Right lobe of liver (tissue), 4 donors: ENCODE measurements at regions not wholly inside any gene's neighbourhood (a gene's known extent, or its start where the extent isn't known, plus 50 kb on each side); places are given as distances from the start of the nearest gene placed in this dataset.

ENCODE experiments used
- POLR2A ChIP-seq: fragments of 450-650 bp; IDR thresholded peaks from one replicate; pipeline ENCODE4 v1.6.1; 2017; ENCODE audit warnings: antibody characterized with exemption, mild to moderate bottlenecking
- TF ChIP-seq, protein P1 (sequence below), 4 donors: fragments of 200-600 bp in 3 of 4; fragments of 450-650 bp in 1 of 4; IDR thresholded peaks; one replicate each; pipeline versions ENCODE4 v1.5.1 to v1.8.0; 2016 to 2022; ENCODE audit warnings: antibody characterized with exemption in 4 of 4, mild to moderate bottlenecking in 2 of 4
- donor health status: DM: no; HTN: no; CAD: no.
- donor health status: DM: no; HTN: no; CAD: no.
- donor health status: DM: no; HTN: yes; CAD: no.

DNA sequence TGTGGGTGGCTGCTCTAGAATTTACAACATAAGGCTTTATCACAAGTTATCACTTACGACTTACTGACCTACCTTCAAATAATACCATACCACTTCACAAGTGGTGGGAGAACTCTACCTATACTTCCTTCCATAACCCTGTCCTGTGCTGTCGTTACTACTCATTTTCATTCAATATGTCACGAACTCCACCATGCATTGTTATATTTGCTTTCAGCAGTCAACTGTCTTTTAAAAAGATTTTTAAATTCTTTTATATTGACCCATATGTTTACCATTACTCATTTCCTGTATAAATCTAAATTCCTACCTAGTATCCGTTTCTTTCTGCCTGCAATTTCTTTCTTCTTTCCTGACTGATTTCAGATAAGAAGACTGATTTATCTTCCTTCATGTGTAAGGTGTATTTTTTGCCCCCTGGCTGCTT, 200.0 kb downstream of the KLF12 start:
- TF ChIP-seq, protein P1, sequence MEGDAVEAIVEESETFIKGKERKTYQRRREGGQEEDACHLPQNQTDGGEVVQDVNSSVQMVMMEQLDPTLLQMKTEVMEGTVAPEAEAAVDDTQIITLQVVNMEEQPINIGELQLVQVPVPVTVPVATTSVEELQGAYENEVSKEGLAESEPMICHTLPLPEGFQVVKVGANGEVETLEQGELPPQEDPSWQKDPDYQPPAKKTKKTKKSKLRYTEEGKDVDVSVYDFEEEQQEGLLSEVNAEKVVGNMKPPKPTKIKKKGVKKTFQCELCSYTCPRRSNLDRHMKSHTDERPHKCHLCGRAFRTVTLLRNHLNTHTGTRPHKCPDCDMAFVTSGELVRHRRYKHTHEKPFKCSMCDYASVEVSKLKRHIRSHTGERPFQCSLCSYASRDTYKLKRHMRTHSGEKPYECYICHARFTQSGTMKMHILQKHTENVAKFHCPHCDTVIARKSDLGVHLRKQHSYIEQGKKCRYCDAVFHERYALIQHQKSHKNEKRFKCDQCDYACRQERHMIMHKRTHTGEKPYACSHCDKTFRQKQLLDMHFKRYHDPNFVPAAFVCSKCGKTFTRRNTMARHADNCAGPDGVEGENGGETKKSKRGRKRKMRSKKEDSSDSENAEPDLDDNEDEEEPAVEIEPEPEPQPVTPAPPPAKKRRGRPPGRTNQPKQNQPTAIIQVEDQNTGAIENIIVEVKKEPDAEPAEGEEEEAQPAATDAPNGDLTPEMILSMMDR (IDR thresholded peaks at IDR 0.05): no peak
- no peak for TF ChIP-seq POLR2A
